A549 (cell line): ENCODE measurements at regions not wholly inside any gene's neighbourhood (a gene's known extent, or its start where the extent isn't known, plus 50 kb on each side); places are given as distances from the start of the nearest gene placed in this dataset.
A peak's percentile ranks its signal among the peaks of the same experiment; 100 is the strongest.

Experiments
- ATAC-seq, 2 experiments: fragments of 200-7000 bp in 1 of 2; fragments of >200 bp in 1 of 2; cut with Nextera tagmentation in 1 of 2; cut with Tn5 transposase in 1 of 2; 3 replicates each; pipeline versions ENCODE4 v1.8.0 to v1.9.1; 2018 to 2020; ENCODE audit warnings: mild to moderate bottlenecking in 1 of 2, moderate library complexity in 1 of 2
- CTCF ChIA-PET: fragments of 300-600 bp; sonication (Branson Sonifier 250); formaldehyde crosslinking; extraction: SDS; loops from one replicate; lab custom pipeline; 2021; ENCODE audit warnings: antibody characterized with exemption, inconsistent platforms; lab: Yijun Ruan, JAX
- POLR2A ChIA-PET: fragments of 350-600 bp; formaldehyde crosslinking; extraction: SDS; loops from one replicate; lab custom pipeline; 2021; ENCODE audit warnings: antibody characterized with exemption, inconsistent platforms; lab: Yijun Ruan, JAX
- DNase-seq, 2 experiments: peaks; one replicate each; pipeline versions ENCODE4 v3.0.0 to v3.0.0-alpha.2; 2011 to 2016; ENCODE audit warnings: low read depth in 1 of 2, low spot score in 1 of 2
- FAIRE-seq: peaks from 2 replicates; lab custom pipeline; 2011; peaks lifted over from hg19 to GRCh38; lab: Jason Lieb, UNC
- H3K27ac ChIP-seq, 2 experiments: fragments of >200 bp; sonication (Bioruptor Twin); formaldehyde crosslinking; 3 replicates each; pipeline ENCODE4 v1.5.1; 2016 to 2017
- H3K4me1 ChIP-seq: fragments of >200 bp; sonication (Bioruptor Twin); formaldehyde crosslinking; 3 replicates; pipeline ENCODE4 v1.6.1; 2016
- H3K4me2 ChIP-seq: fragments of >200 bp; sonication (Bioruptor Twin); formaldehyde crosslinking; 3 replicates; pipeline ENCODE4 v1.6.1; 2016
- H3K4me3 ChIP-seq: fragments of >200 bp; sonication (Bioruptor Twin); formaldehyde crosslinking; 3 replicates; pipeline ENCODE4 v1.5.1; 2016
- H3K9me3 ChIP-seq: fragments of >200 bp; sonication (Bioruptor Twin); formaldehyde crosslinking; 3 replicates; pipeline ENCODE4 v1.6.1; 2016
- CBX2 ChIP-seq: fragments of 200-600 bp; sonication (generic); IDR thresholded peaks from 2 replicates; pipeline ENCODE4 v1.6.1; 2016; ENCODE audit warnings: low read depth, mild to moderate bottlenecking, borderline replicate concordance
- CEBPB ChIP-seq, 2 experiments: fragments of >200 bp in 1 of 2; sonication (Bioruptor Twin) in 1 of 2; formaldehyde crosslinking in 1 of 2; IDR thresholded peaks; 2 replicates each; pipeline ENCODE4 v1.6.1; 2012 to 2016
- EHF ChIP-seq: fragments of 250-450 bp; sonication (Bioruptor Pico); IDR thresholded peaks from 2 replicates; pipeline ENCODE4 v1.5.0; 2020; ENCODE audit warnings: mild to moderate bottlenecking
- HEYL ChIP-seq: fragments of 250-450 bp; sonication (Bioruptor Pico); IDR thresholded peaks from 2 replicates; pipeline ENCODE4 v1.8.0; 2021; ENCODE audit warnings: mild to moderate bottlenecking, moderate library complexity
- HOXB5 ChIP-seq: fragments of 250-450 bp; sonication (Bioruptor Pico); IDR thresholded peaks from 2 replicates; pipeline ENCODE4 v1.5.0; 2020; ENCODE audit warnings: mild to moderate bottlenecking, moderate library complexity
- JUNB ChIP-seq: fragments of >200 bp; sonication (Bioruptor Twin); formaldehyde crosslinking; IDR thresholded peaks from 2 replicates; pipeline ENCODE4 v1.6.1; 2016
- MAFK ChIP-seq: fragments of 450-650 bp; IDR thresholded peaks from 2 replicates; pipeline ENCODE4 v1.6.1; 2014; ENCODE audit not compliant: partially characterized antibody
- MAX ChIP-seq: IDR thresholded peaks from 2 replicates; pipeline ENCODE4 v1.6.1; 2012
- NFE2L2 ChIP-seq: fragments of 150-350 bp; conservative IDR thresholded peaks from 2 replicates; pipeline ENCODE4 v1.6.1; 2014; ENCODE audit warnings: low read length
- NR3C1 ChIP-seq: fragments of >200 bp; sonication (Bioruptor Twin); formaldehyde crosslinking; IDR thresholded peaks from 3 replicates; pipeline ENCODE4 v1.6.1; 2017
- PHF8 ChIP-seq: fragments of 200-600 bp; sonication (generic); IDR thresholded peaks from 2 replicates; pipeline ENCODE4 v1.6.1; 2016; ENCODE audit warnings: low read depth, mild to moderate bottlenecking, antibody characterized with exemption, moderate library complexity, borderline replicate concordance
- RNF2 ChIP-seq: fragments of 200-600 bp; sonication (generic); IDR thresholded peaks from 2 replicates; pipeline ENCODE4 v1.6.1; 2016; ENCODE audit warnings: low read depth, mild to moderate bottlenecking, antibody characterized with exemption, moderate library complexity, borderline replicate concordance
- SMC3 ChIP-seq: fragments of >200 bp; sonication (Bioruptor Twin); formaldehyde crosslinking; IDR thresholded peaks from 3 replicates; pipeline ENCODE4 v1.6.1; 2018; ENCODE audit warnings: inconsistent platforms
- TP53 ChIP-seq: fragments of 250-450 bp; sonication (Bioruptor Pico); IDR thresholded peaks from 2 replicates; pipeline ENCODE4 v1.5.0; 2021; ENCODE audit warnings: mild to moderate bottlenecking, moderate library complexity
- ZNF302 ChIP-seq: fragments of 250-450 bp; sonication (Bioruptor Pico); IDR thresholded peaks from 2 replicates; pipeline ENCODE4 v1.9.0; 2021; ENCODE audit warnings: inconsistent platforms, mild to moderate bottlenecking, moderate library complexity
- ZSCAN20 ChIP-seq: fragments of 250-450 bp; sonication (Bioruptor Pico); IDR thresholded peaks from 2 replicates; pipeline ENCODE4 v1.8.0; 2022; ENCODE audit warnings: mild to moderate bottlenecking, moderate library complexity
- WGBS: methylation state at CpG from one replicate; pipeline ENCODE4 v1.1.6; 2017; ENCODE audit errors: missing lambda C conversion rate; 5-methylcytosine and 5-hydroxymethylcytosine counted together
- TF ChIP-seq, protein P1 (sequence below): fragments of 250-450 bp; sonication (Bioruptor Pico); IDR thresholded peaks from 2 replicates; pipeline ENCODE4 v1.5.0; 2020; ENCODE audit warnings: low read depth, mild to moderate bottlenecking, moderate library complexity

DNA sequence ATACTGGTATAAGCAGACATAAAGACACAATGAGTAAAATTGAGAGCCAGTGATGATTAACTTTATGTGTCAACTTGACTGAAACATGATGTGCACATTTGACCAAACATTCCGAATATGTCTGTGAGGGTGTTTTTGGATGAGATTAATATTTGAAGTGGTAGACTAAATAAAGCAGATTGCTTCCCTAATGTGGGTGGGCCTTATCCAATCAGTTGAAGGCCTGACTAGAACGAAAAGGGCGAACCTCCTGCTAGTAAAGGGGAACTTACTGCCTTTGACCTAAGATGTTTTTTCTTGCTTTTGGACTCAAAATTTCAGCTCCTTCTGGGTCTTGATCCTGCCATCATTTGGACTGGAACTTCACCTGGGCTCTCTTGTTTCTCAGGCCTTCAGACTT lies 1387.7 kb upstream of the CDH6 start:
- DNase-seq (no peak), ATAC-seq (no peak), FAIRE-seq (no peak)
- Histone ChIP-seq H3K4me3 (no peak overlapping the region), H3K9me3 (no peaks in the 10 kb centered on the region; the same call in 2 of the 3 replicates), H3K4me2 (no peak overlapping the region), H3K27ac (no peak overlapping the region), H3K4me1 (no peaks in the 10 kb centered on the region)
- TF ChIP-seq PHF8 (no peak), HEYL (CRISPR knock-in tag) (no peak), MAX (no peak), NR3C1 (no peak), HOXB5 (CRISPR knock-in tag) (no peak), SMC3 (no peak), RNF2 (no peak), JUNB (no peak)
- CTCF ChIA-PET: no interaction called here
- WGBS: 75% methylated on average over 3 of the region's 3 CpGs
- POLR2A ChIA-PET: no interaction called here

GRCh38 chr5:29800752-29801151 lies 1392.7 kb upstream of the CDH6 start:
- no peak overlapping the region for H3K4me3 ChIP-seq
- ChIA-PET CTCF (no interaction called here), POLR2A (no interaction called here)
- DNase-seq: no peak
- H3K4me1 ChIP-seq: no peaks in the 10 kb centered on the region
- 69% methylated on average over 5 of the region's 5 CpGs for WGBS
- FAIRE-seq: no peak
- H3K27ac ChIP-seq: no peak overlapping the region
- ATAC-seq: no peak
- 0 out of 4 replicates have a peak, but pooled peaks have one; percentile 24 to 34 for TF ChIP-seq CEBPB (IDR thresholded peaks at IDR 0.05)
- TF ChIP-seq CBX2: no peak
- TF ChIP-seq TP53 (CRISPR knock-in tag): no peak
- no peak overlapping the region; the same call in 2 of the 3 replicates for H3K4me2 ChIP-seq
- no peaks in the 10 kb centered on the region; the same call in 2 of the 3 replicates for H3K9me3 ChIP-seq

- peak overlapping the region; percentile 66 to 74 for H3K27ac ChIP-seq
- H3K9me3 ChIP-seq: no peaks in the 10 kb centered on the region
- ChIA-PET CTCF (no interaction called here), POLR2A (no interaction called here)
- WGBS: 88% methylated on average over 2 of the region's 2 CpGs
- TF ChIP-seq, protein P1, sequence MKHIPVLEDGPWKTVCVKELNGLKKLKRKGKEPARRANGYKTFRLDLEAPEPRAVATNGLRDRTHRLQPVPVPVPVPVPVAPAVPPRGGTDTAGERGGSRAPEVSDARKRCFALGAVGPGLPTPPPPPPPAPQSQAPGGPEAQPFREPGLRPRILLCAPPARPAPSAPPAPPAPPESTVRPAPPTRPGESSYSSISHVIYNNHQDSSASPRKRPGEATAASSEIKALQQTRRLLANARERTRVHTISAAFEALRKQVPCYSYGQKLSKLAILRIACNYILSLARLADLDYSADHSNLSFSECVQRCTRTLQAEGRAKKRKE (CRISPR knock-in tag): no peak
- TF ChIP-seq EHF (CRISPR knock-in tag) (peak; percentile 39; the same call in 1 of the 2 replicates), ZNF302 (peak; percentile 37; the same call in 1 of the 2 replicates)
- no peak overlapping the region for H3K4me3 ChIP-seq
- ATAC-seq (no peak; a peak in 1 of 6 replicates), DNase-seq (no peak), FAIRE-seq (no peak)
- 0 out of 3 replicates have a peak, but pooled peaks cover 8% of the 10 kb centered on the region for H3K4me1 ChIP-seq
- no peak overlapping the region for H3K4me2 ChIP-seq
Measured at GRCh38 chr5:29796013-29796412, 1397.5 kb upstream of the CDH6 start.

- POLR2A ChIA-PET: no interaction called here
- no peak overlapping the region for H3K4me3 ChIP-seq
- H3K4me1 ChIP-seq: 0 out of 3 replicates have a peak, but pooled peaks cover 8% of the 10 kb centered on the region
- FAIRE-seq: no peak
- peak; percentile 9; the same call in 1 of the 2 replicates for TF ChIP-seq ZSCAN20 (CRISPR knock-in tag)
- TF ChIP-seq MAFK: peak; percentile 72
- TF ChIP-seq NFE2L2: peak; percentile 89
- no peak for TF ChIP-seq HEYL (CRISPR knock-in tag)
- H3K4me2 ChIP-seq: peak overlapping the region; percentile 25; the same call in 1 of the 3 replicates
- DNase-seq: peak in 1 of 2 experiments; percentile 56
- ATAC-seq: peak in 1 of 2 experiments; percentile 35; a peak in 1 of 6 replicates
- no peaks in the 10 kb centered on the region for H3K9me3 ChIP-seq
- peak overlapping the region; percentile 52 to 66; a peak in 5 of 6 replicates for H3K27ac ChIP-seq
- 18% methylated on average over 2 of the region's 2 CpGs for whole genome bisulfite sequencing
- CTCF ChIA-PET: no interaction called here
Measured at GRCh38 chr5:29795096-29795652, 1398.3 kb upstream of the CDH6 start.
